H9 (cell line): ENCODE measurements at regions not wholly inside any gene's neighbourhood (a gene's known extent, or its start where the extent isn't known, plus 50 kb on each side); places are given as distances from the start of the nearest gene placed in this dataset.

Experiments
- DNase-seq: peaks from one replicate; pipeline ENCODE4 v3.0.0-alpha.2; 2017
- H2AFZ ChIP-seq: one replicate; pipeline ENCODE4 v1.6.1; 2013; ENCODE audit warnings: mild to moderate bottlenecking, low read length, control low read depth, moderate library complexity
- H2AK5ac ChIP-seq: 2 replicates; pipeline ENCODE4 v1.6.1; 2013; ENCODE audit warnings: low read length, control low read depth, mixed read lengths; ENCODE audit not compliant: insufficient read length
- H2BK120ac ChIP-seq: one replicate; pipeline ENCODE4 v1.6.1; 2013; ENCODE audit warnings: low read depth, mild to moderate bottlenecking, low read length, control low read depth, inconsistent platforms; ENCODE audit not compliant: poor library complexity, severe bottlenecking
- H2BK12ac ChIP-seq: 2 replicates; pipeline ENCODE4 v1.6.1; 2013; ENCODE audit warnings: low read length, control low read depth, mixed read lengths, low read depth; ENCODE audit not compliant: insufficient read length
- H2BK15ac ChIP-seq: 2 replicates; pipeline ENCODE4 v1.6.1; 2013; ENCODE audit warnings: low read depth, low read length, control low read depth
- H2BK20ac ChIP-seq: one replicate; pipeline ENCODE4 v1.6.1; 2013; ENCODE audit warnings: low read depth, mild to moderate bottlenecking, low read length, control low read depth, inconsistent platforms; ENCODE audit not compliant: poor library complexity, severe bottlenecking
- H2BK5ac ChIP-seq: 2 replicates; pipeline ENCODE4 v1.6.1; 2013; ENCODE audit warnings: low read length, control low read depth, mixed read lengths; ENCODE audit not compliant: insufficient read length
- H3K14ac ChIP-seq: 2 replicates; pipeline ENCODE4 v1.6.1; 2013; ENCODE audit warnings: low read length, control low read depth; ENCODE audit not compliant: insufficient read depth
- H3K18ac ChIP-seq: 2 replicates; pipeline ENCODE4 v1.6.1; 2013; ENCODE audit warnings: low read depth, mild to moderate bottlenecking, mixed read lengths, low read length, control low read depth; ENCODE audit not compliant: insufficient read length
- H3K23ac ChIP-seq: 2 replicates; pipeline ENCODE4 v1.6.1; 2013; ENCODE audit warnings: low read length, control low read depth, mixed read lengths, low read depth; ENCODE audit not compliant: insufficient read length
- H3K23me2 ChIP-seq: 2 replicates; pipeline ENCODE4 v1.6.1; 2013; ENCODE audit warnings: low read depth, mild to moderate bottlenecking, mixed read lengths, low read length, control low read depth; ENCODE audit not compliant: insufficient read length, poor library complexity, severe bottlenecking
- H3K27ac ChIP-seq: 2 replicates; pipeline ENCODE4 v1.5.1; 2013; ENCODE audit warnings: low read length, control low read depth, mixed read lengths, low read depth; ENCODE audit not compliant: insufficient read length
- H3K27me3 ChIP-seq: 2 replicates; pipeline ENCODE4 v1.6.1; 2013; ENCODE audit warnings: low read length, control low read depth, inconsistent platforms; ENCODE audit not compliant: insufficient read depth
- H3K4ac ChIP-seq: 2 replicates; pipeline ENCODE4 v1.6.1; 2013; ENCODE audit warnings: low read depth, mild to moderate bottlenecking, control low read depth, inconsistent platforms, low read length, moderate library complexity
- H3K4me1 ChIP-seq: 2 replicates; pipeline ENCODE4 v1.6.1; 2013; ENCODE audit warnings: low read length, control low read depth, inconsistent platforms; ENCODE audit not compliant: insufficient read depth
- H3K4me2 ChIP-seq: 2 replicates; pipeline ENCODE4 v1.6.1; 2013; ENCODE audit warnings: low read length, control low read depth, mixed read lengths; ENCODE audit not compliant: insufficient read length, insufficient read depth
- H3K56ac ChIP-seq: 2 replicates; pipeline ENCODE4 v1.6.1; 2013; ENCODE audit warnings: low read depth, mild to moderate bottlenecking, mixed read lengths, low read length, control low read depth; ENCODE audit not compliant: insufficient read length
- H3K79me1 ChIP-seq: 2 replicates; pipeline ENCODE4 v1.6.1; 2013; ENCODE audit warnings: low read depth, mild to moderate bottlenecking, moderate library complexity, low read length, control low read depth, inconsistent platforms; ENCODE audit not compliant: insufficient read depth, poor library complexity, severe bottlenecking
- H3K79me2 ChIP-seq: 2 replicates; pipeline ENCODE4 v1.6.1; 2013; ENCODE audit warnings: low read length, control low read depth, inconsistent platforms; ENCODE audit not compliant: insufficient read depth
- H3K9ac ChIP-seq: 2 replicates; pipeline ENCODE4 v1.6.1; 2013; ENCODE audit warnings: low read length, control low read depth, mixed read lengths; ENCODE audit not compliant: insufficient read length; ENCODE audit errors: extremely low read depth
- H3K9me3 ChIP-seq: one replicate; pipeline ENCODE4 v1.6.1; 2013; ENCODE audit warnings: low read depth, low read length, inconsistent platforms; ENCODE audit not compliant: control insufficient read depth
- H3T11ph ChIP-seq: one replicate; pipeline ENCODE4 v1.6.1; 2013; ENCODE audit warnings: mild to moderate bottlenecking, low read length, control low read depth, inconsistent platforms
- H4K20me1 ChIP-seq: one replicate; pipeline ENCODE4 v1.6.1; 2013; ENCODE audit not compliant: control insufficient read depth, insufficient read length, insufficient read depth
- H4K5ac ChIP-seq: 2 replicates; pipeline ENCODE4 v1.6.1; 2013; ENCODE audit warnings: low read depth, mild to moderate bottlenecking, mixed read lengths, low read length, control low read depth; ENCODE audit not compliant: insufficient read length
- H4K8ac ChIP-seq: replicated peaks from 2 replicates; pipeline ENCODE4 v1.6.1; 2013; ENCODE audit warnings: low read length, control low read depth, mixed read lengths, low read depth; ENCODE audit not compliant: insufficient read length
- H4K91ac ChIP-seq: 2 replicates; pipeline ENCODE4 v1.6.1; 2013; ENCODE audit warnings: low read depth, mild to moderate bottlenecking, moderate library complexity, mixed read lengths, low read length, control low read depth; ENCODE audit not compliant: insufficient read length
- H3K27ac Mint-ChIP-seq, 3 experiments: 2 replicates in 2 of 3; 3 replicates in 1 of 3; pipeline ENCODE4 v1.8.0; 2020 to 2021; ENCODE audit warnings: mixed read lengths in 3 of 3, mild to moderate bottlenecking in 1 of 3, moderate library complexity in 1 of 3
- H3K27me3 Mint-ChIP-seq: 2 replicates; pipeline ENCODE4 v1.8.0; 2021; ENCODE audit warnings: low read depth, mild to moderate bottlenecking, moderate library complexity, mixed read lengths
- H3K36me3 Mint-ChIP-seq, 3 experiments: 2 replicates in 2 of 3; 3 replicates in 1 of 3; pipeline ENCODE4 v1.8.0; 2020 to 2021; ENCODE audit warnings: low read depth in 3 of 3, mixed read lengths in 3 of 3; ENCODE audit not compliant: insufficient read depth in 1 of 3
- H3K4me1 Mint-ChIP-seq, 2 experiments: 2 replicates each; pipeline ENCODE4 v1.8.0; 2020; ENCODE audit warnings: mixed read lengths in 2 of 2
- H3K4me3 Mint-ChIP-seq, 2 experiments: 2 replicates in 1 of 2; 3 replicates in 1 of 2; pipeline ENCODE4 v1.8.0; 2020 to 2021; ENCODE audit warnings: mild to moderate bottlenecking in 2 of 2, mixed read lengths in 2 of 2, moderate library complexity in 1 of 2
- H3K9me3 Mint-ChIP-seq, 2 experiments: 2 replicates in 1 of 2; 3 replicates in 1 of 2; pipeline ENCODE4 v1.8.0; 2020; ENCODE audit warnings: mild to moderate bottlenecking in 2 of 2, mixed read lengths in 2 of 2, moderate library complexity in 1 of 2
- WGBS: extraction: QIAGEN DNeasy Blood & Tissue Kit; methylation state at CpG from one replicate; pipeline ENCODE4 v1.1.7; 2013; ENCODE audit warnings: missing lambda C conversion rate, low lambda C conversion rate, mixed read lengths; ENCODE audit not compliant: insufficient read length; ENCODE audit errors: extremely low coverage; 5-methylcytosine and 5-hydroxymethylcytosine counted together
- TF ChIP-seq, protein P1 (sequence below): fragments of 200-600 bp; sonication (generic); conservative IDR thresholded peaks from 3 replicates; pipeline ENCODE4 v1.8.0; 2021; ENCODE audit warnings: antibody characterized with exemption, mild to moderate bottlenecking

DNA sequence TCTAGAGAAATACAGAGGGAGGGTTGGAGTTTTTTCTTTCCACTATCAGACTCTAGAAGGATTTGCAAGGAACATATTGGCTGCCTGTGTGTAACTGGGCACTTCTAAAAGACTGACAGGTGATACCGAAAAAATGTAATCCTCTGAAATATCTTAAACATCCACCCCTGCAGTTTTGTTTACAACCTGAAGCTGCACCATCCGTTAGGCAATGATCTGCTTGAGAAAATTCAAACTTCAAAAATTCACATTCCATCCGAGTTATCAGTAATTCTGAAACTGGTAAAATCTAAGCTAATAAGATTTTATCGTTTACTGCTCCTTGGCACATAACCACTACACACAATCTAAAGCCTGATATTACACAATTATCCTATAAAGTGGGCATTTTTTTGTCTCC, 528.6 kb downstream of the FUT8 start:
- Histone ChIP-seq H4K91ac (no peak overlapping the region), H3K4ac (no peak overlapping the region), H3K4me1 (peaks cover 4% of the 10 kb centered on the region; the same call in 1 of the 2 replicates), H3K56ac (no peak overlapping the region), H3K9ac (no peak overlapping the region), H2AFZ (no peak overlapping the region), H2BK15ac (no peak overlapping the region), H4K8ac (no peak overlapping the region), H2AK5ac (no peak overlapping the region), H3K23ac (no peak overlapping the region), H2BK5ac (no peak overlapping the region), H3K23me2 (no peaks in the 10 kb centered on the region), H3K18ac (no peak overlapping the region), H4K5ac (no peak overlapping the region), H2BK20ac (no peak overlapping the region), H3K27me3 (no peaks in the 10 kb centered on the region), H3K27ac (no peak overlapping the region), H4K20me1 (no peaks in the 10 kb centered on the region), H3K9me3 (no peaks in the 10 kb centered on the region), H3K4me2 (no peak overlapping the region), H3K79me2 (no peaks in the 10 kb centered on the region), H3T11ph (no peak overlapping the region), H3K79me1 (no peaks in the 10 kb centered on the region), H3K14ac (no peak overlapping the region), H2BK12ac (no peak overlapping the region), H2BK120ac (no peak overlapping the region)
- DNase-seq: no peak
- peaks cover 29 to 30% of the 10 kb centered on the region in 2 experiments for H3K4me1 Mint-ChIP-seq
- no peaks in the 10 kb centered on the region for H3K27me3 Mint-ChIP-seq
- H3K4me3 Mint-ChIP-seq: no peak overlapping the region
- no peaks in the 10 kb centered on the region for H3K9me3 Mint-ChIP-seq
- H3K36me3 Mint-ChIP-seq: no peaks in the 10 kb centered on the region
- WGBS: no CpG with 5 or more reads among the region's 4 CpGs
- H3K27ac Mint-ChIP-seq: no peak overlapping the region
- TF ChIP-seq, protein P1, sequence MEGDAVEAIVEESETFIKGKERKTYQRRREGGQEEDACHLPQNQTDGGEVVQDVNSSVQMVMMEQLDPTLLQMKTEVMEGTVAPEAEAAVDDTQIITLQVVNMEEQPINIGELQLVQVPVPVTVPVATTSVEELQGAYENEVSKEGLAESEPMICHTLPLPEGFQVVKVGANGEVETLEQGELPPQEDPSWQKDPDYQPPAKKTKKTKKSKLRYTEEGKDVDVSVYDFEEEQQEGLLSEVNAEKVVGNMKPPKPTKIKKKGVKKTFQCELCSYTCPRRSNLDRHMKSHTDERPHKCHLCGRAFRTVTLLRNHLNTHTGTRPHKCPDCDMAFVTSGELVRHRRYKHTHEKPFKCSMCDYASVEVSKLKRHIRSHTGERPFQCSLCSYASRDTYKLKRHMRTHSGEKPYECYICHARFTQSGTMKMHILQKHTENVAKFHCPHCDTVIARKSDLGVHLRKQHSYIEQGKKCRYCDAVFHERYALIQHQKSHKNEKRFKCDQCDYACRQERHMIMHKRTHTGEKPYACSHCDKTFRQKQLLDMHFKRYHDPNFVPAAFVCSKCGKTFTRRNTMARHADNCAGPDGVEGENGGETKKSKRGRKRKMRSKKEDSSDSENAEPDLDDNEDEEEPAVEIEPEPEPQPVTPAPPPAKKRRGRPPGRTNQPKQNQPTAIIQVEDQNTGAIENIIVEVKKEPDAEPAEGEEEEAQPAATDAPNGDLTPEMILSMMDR: no peak
